SJCRH30 (cell line): ENCODE measurements at regions not wholly inside any gene's neighbourhood (a gene's known extent, or its start where the extent isn't known, plus 50 kb on each side); places are given as distances from the start of the nearest gene placed in this dataset.
"Not testable (repeated sequence)": the region's sequence is repeated elsewhere in the genome, so short reads cannot be mapped to it uniquely, and the experiment has no call there.

Experiments used
- DNase-seq, 2 experiments: peaks; one replicate each; pipeline ENCODE4 v3.0.0-alpha.2; 2015 to 2020
- H3K27ac ChIP-seq: fragments of 250-450 bp; sonication (Bioruptor Pico); 2 replicates; pipeline ENCODE4 v1.5.1; 2020; ENCODE audit warnings: mild to moderate bottlenecking, moderate library complexity
- H3K27me3 ChIP-seq: fragments of 250-450 bp; sonication (Bioruptor Pico); 2 replicates; pipeline ENCODE4 v1.5.1; 2020; ENCODE audit warnings: mild to moderate bottlenecking, moderate library complexity
- H3K36me3 ChIP-seq: fragments of 250-450 bp; sonication (Bioruptor Pico); 2 replicates; pipeline ENCODE4 v1.5.1; 2020; ENCODE audit warnings: mild to moderate bottlenecking, moderate library complexity
- H3K4me1 ChIP-seq: fragments of 250-450 bp; sonication (Bioruptor Pico); 2 replicates; pipeline ENCODE4 v1.5.1; 2020; ENCODE audit warnings: mild to moderate bottlenecking, moderate library complexity
- H3K4me3 ChIP-seq: fragments of 250-450 bp; sonication (Bioruptor Pico); 2 replicates; pipeline ENCODE4 v1.5.1; 2020; ENCODE audit warnings: mild to moderate bottlenecking, moderate library complexity
- H3K9me3 ChIP-seq: fragments of 250-450 bp; sonication (Bioruptor Pico); replicated peaks from 2 replicates; pipeline ENCODE4 v1.5.1; 2020; ENCODE audit warnings: mild to moderate bottlenecking, moderate library complexity

DNA sequence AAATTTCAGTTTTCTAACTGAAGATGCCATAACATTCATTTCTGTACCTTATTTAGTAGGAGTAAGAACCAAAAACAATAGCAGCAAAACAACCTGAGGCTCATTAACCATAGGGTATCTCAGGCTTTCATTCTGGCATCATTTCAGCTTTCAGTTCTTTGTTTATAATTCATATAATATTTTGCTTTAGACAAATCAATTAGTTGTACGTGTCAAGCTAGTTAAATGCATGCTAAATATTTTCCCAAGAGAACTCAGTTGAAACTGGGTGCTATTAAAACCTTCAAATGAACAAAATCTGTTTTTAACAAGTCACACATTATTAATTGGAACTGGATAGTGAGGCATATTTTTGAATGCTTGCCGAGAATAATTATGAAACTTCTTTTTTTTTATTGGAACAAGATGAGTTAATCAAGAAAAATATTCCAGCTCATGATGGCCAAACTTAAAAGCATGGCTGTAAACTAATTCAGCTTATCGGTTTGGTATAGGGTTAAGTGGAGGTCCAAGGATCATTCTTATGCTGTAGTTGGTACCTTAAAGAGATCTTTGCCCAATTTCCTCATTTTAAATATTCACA lies 442.7 kb downstream of the BTG1 start:
- Histone ChIP-seq H3K4me3 (no peak overlapping the region), H3K4me1 (no peaks in the 10 kb centered on the region), H3K27ac (no peak overlapping the region), H3K9me3 (no peaks in the 10 kb centered on the region), H3K36me3 (no peaks in the 10 kb centered on the region), H3K27me3 (no peaks in the 10 kb centered on the region)
- DNase-seq, result no peak

DNA sequence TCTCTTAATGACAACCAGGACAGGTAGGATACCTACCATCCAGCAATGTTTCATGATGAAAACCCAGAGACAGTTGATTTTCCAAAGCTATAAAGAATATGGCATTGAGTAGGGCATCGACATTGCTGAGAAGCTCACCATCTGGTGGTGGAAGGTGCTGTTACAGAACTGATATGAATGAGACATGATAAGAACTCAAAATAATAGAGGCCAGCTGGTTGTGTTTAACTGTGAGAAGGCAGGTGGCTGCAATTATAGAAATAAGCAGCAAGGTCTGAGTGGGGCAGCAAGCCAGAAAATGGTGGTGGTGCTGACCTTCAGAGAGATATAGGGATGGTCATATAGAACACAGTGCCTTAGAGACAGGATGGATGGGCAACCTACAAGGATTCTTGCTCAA lies 449.7 kb downstream of the BTG1 start:
- Histone ChIP-seq H3K27ac (no peak overlapping the region), H3K4me1 (no peaks in the 10 kb centered on the region)

DNA sequence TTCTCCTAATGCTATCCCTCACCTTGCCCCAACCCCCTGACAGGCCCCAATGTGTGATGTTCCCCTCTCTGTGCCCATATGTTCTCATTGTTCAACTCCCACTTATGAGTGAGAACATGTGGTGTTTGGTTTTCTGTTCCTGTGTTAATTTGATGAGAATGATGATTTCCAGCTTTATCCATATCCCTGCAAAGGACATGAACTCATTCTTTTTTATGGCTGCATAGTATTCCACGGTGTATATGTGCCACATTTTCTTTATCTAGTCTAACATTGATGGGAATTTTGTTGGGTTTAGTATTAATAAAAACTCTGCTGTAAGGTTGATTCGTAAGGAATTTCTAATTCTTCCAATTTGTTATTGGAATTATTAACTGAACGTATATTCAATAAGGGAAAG lies 450.2 kb downstream of the BTG1 start:
- H3K4me1 ChIP-seq, H3K27me3 ChIP-seq, H3K27ac ChIP-seq, H3K36me3 ChIP-seq, H3K9me3 ChIP-seq, H3K4me3 ChIP-seq, DNase-seq: not testable (repeated sequence)

More for the DNA sequence above, 449.7 kb downstream of the BTG1 start:
- H3K9me3 ChIP-seq, result no peaks in the 10 kb centered on the region
- DNase-seq, result no peak
- no peaks in the 10 kb centered on the region for H3K27me3 ChIP-seq
- H3K36me3 ChIP-seq, result no peaks in the 10 kb centered on the region
- no peak overlapping the region for H3K4me3 ChIP-seq

DNA sequence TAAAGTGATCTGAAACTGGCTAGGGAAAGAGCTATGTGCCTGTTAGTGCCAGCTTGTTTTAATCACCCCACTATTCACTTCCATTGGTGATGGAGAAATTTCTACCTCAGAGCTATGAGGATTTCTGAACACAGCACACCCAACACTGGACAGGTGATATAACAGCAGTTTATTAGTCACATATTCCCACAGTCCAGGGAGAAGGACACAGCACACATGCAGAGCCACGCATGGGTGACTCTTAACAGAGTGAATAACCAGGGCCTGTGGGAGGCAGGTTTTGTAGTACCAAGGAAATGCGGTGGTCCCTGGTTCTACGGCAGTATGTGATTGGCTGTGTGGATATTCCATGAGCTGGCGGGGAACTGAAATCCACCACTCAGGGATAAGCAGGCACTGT lies 455.1 kb downstream of the BTG1 start:
- Histone ChIP-seq H3K27ac (no peak overlapping the region), H3K4me3 (no peak overlapping the region), H3K36me3 (no peaks in the 10 kb centered on the region), H3K4me1 (no peaks in the 10 kb centered on the region), H3K9me3 (no peaks in the 10 kb centered on the region), H3K27me3 (no peaks in the 10 kb centered on the region)
- no peak for DNase-seq

DNA sequence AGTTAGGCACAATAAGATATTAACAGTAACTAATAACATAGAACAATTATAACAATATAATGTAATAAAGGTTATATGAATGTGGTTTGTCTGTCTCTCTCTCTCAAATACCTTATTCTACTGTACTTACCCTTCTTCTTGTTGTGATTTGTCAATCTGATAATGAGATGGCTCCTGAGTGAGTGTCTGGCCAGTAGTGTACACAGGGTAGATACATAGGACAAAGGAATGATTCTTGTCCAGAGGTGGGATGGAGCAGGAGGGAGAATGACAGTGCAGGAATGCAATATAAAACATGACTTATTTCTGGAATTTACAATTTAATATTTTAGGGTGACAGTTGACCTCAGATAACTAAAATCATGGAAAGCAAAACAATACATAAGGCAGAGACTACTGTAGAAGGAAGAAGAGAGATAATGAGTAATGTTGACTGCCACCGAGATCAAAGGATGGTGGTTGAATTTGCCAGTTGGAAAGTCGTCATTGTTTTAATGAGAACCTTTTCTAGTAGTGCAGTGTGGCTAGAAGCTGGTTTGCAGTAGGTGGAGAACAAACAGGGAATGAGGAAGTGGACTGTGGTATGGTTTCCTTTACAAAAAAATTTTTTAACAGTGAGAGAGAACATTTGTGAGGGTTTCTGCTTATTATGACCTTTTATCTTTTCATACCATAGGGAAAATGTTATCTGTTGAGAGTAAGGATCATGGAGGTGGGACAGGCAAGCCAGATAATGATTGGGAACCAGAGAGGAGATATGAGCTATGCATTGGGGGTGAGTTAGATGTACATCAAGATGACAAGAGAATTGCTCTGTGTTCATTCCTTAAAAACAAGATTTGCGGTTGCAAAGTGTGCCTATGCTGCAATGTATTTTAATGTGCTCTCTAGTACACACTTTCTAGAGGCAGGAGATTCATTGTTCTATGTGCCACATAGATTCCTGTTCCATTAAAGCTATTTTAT lies 458.3 kb downstream of the BTG1 start:
- Histone ChIP-seq H3K4me3 (no peak overlapping the region), H3K4me1 (no peaks in the 10 kb centered on the region), H3K27ac (no peak overlapping the region), H3K9me3 (no peaks in the 10 kb centered on the region), H3K27me3 (no peaks in the 10 kb centered on the region), H3K36me3 (no peaks in the 10 kb centered on the region)
- no peak for DNase-seq

DNA sequence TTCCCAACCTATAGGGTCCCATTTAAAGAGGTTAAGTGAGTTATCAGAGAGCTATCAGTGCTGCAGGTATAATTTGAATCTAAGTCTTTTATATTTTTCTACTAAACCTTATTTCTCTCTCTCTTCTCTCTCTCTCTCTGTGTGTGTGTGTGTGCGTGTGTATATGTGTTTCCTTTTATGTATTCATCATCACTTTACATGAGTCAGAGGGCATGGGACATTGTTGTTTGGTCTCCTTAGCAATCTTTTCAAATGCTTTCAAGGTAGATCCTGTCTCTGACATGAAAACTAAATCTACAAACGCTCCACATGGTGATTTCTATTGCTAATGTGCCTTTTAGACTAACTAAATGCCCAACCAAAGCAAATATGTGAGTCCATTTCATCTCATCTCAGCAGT lies 459.7 kb downstream of the BTG1 start:
- Histone ChIP-seq H3K9me3 (no peaks in the 10 kb centered on the region), H3K27me3 (no peaks in the 10 kb centered on the region), H3K36me3 (no peaks in the 10 kb centered on the region), H3K27ac (no peak overlapping the region), H3K4me3 (no peak overlapping the region), H3K4me1 (no peaks in the 10 kb centered on the region)
- no peak for DNase-seq

DNA sequence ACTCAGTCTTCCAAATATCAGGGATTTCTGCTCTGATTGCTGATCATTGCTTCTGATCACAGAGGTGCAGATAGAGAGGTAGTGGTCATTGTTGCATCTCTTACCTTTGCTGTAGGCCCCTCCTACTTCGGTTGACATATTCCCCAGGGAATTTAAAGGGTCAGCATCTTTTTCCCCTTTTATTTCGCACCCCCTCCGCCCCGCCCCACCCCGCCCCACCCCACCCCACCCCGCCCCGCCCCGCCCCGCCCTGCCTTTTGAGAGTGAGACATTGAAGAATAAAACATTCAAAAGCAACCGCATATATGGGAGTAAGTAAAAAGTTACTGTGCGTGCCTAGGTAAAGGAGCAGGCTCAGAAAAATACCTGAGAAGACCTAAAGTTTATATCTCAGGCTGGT lies 463.9 kb downstream of the BTG1 start:
- Histone ChIP-seq H3K27me3 (no peaks in the 10 kb centered on the region), H3K9me3 (no peaks in the 10 kb centered on the region), H3K27ac (no peak overlapping the region), H3K4me3 (no peak overlapping the region), H3K4me1 (no peaks in the 10 kb centered on the region), H3K36me3 (no peaks in the 10 kb centered on the region)
- no peak for DNase-seq

DNA sequence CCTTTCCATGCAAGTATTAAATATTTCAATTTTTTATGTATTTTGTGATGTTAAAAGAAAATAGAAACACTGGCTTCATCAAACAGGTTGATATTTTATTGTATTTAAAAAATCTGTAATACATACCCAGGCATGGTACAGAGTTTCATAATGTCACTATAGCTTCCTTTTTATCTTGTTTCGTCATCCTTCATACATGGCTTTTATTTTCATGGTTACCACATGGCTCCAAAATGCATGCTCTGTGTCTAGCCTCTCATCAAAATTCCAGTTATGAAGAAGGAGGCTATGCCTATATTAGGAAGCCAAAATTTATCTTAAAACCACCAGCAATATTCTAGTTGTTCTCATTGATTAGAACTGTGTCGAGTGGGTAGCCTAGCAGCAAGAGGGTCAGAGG lies 464.8 kb downstream of the BTG1 start:
- H3K4me1 ChIP-seq, result no peaks in the 10 kb centered on the region
- no peaks in the 10 kb centered on the region for H3K36me3 ChIP-seq
- H3K27ac ChIP-seq, result no peak overlapping the region
- H3K4me3 ChIP-seq, result no peak overlapping the region
- no peaks in the 10 kb centered on the region for H3K27me3 ChIP-seq
- H3K9me3 ChIP-seq, result no peaks in the 10 kb centered on the region
- DNase-seq, result no peak

DNA sequence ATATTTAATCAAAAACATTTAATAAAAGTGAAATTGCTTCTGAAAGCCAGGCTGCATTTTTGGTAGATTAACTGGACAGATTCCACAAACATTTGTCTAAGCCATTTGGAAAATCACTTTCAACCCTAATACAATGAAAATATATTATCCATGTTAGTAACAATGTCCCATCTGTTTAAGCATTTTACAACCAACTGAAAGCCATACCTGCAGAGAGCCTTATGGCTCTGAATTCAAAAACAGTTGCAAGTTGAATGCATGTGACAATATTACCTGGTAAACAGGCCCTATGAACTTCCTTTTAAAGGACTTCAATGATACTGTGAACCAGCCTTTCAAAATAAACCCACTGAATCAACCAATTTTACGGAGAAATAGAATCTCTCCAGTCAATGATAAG lies 468.1 kb downstream of the BTG1 start:
- H3K9me3 ChIP-seq, result no peaks in the 10 kb centered on the region
- H3K36me3 ChIP-seq, result no peaks in the 10 kb centered on the region
- no peak overlapping the region for H3K27ac ChIP-seq
- H3K27me3 ChIP-seq, result no peaks in the 10 kb centered on the region
- DNase-seq, result no peak
- no peak overlapping the region for H3K4me3 ChIP-seq
- H3K4me1 ChIP-seq, result no peaks in the 10 kb centered on the region

DNA sequence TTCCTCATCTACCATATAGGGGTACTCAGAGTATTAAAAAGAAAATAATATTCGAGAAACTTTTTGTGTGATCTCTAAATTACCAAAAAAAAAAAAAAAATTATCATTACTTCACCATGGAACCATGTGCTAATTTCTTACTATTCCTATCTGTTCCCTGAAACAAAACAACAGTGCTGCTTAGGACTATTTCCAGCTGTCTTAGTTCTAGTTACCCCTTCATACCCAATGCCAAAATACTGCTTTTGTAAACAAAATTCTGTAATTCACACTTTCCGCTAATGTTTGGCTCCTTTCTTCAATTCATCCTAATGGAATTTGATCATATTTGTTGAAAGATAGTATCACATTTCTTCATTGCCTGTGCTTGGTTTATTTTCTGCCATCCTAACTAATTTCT lies 470.2 kb downstream of the BTG1 start:
- no peaks in the 10 kb centered on the region for H3K27me3 ChIP-seq
- H3K9me3 ChIP-seq, result no peaks in the 10 kb centered on the region
- H3K36me3 ChIP-seq, result no peaks in the 10 kb centered on the region
- no peaks in the 10 kb centered on the region for H3K4me1 ChIP-seq
- no peak overlapping the region for H3K4me3 ChIP-seq
- H3K27ac ChIP-seq, result no peak overlapping the region
- no peak for DNase-seq

DNA sequence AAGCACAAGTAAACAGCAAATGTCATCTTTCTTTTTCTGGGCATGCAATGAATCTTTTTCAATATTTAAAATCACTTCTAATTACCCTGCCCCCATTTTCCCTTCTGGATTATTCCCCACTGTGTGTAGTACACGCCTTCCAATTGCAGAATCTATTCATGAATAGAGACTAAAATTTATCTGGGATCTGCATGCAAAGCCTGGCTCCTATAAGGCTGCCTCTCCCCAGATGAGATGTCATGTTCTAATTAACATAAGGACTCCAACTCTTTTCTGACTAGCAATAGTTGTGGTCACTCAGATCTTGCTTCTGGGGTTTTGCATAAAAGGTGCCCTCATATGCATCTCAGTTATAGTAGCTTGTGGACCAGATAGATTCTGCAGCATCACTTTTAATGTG lies 473.5 kb downstream of the BTG1 start:
- DNase-seq, result no peak
- Histone ChIP-seq H3K36me3 (no peaks in the 10 kb centered on the region), H3K27me3 (no peaks in the 10 kb centered on the region), H3K4me3 (no peak overlapping the region), H3K4me1 (no peaks in the 10 kb centered on the region), H3K27ac (no peak overlapping the region), H3K9me3 (no peaks in the 10 kb centered on the region)

DNA sequence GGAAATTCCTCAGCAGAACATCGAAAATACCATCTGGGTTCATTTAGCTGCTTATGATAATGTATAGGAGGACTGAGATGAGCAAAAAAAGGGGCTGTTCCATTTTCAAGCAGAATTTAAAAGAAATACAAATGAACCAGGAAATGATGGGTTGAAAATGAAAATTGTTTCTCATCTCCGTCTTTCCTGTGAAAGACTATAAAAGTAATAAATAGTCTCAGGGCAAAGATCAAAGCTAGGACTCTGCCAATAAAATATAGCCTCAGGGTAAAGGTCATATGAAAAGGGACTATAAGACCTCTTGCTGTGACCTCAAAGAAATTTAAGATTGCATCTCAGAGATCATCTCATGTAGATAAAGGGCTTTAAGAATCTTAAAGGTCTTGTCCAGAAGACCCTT lies 478.0 kb downstream of the BTG1 start:
- DNase-seq, result no peak
- no peaks in the 10 kb centered on the region for H3K4me1 ChIP-seq

DNA sequence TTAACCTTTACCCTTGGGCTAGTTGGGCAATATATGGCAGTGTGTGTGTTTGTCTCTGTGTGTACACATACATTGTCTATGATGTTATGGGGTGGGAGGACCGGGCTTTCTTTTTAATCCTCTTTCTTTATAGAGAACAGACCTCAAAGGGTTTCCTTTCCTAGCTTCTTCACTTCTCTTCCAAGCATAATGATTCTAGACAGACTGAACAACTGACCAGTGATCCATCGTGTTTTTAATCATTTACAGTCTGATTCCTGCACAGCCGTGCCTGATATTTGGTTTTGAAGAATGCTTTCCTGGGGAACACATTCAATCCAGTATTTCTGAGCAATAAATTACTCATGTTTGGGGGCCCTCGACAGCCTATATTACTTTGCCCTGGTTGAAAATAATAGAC lies 481.1 kb upstream of the DCN start:
- Histone ChIP-seq H3K27ac (no peak overlapping the region), H3K27me3 (no peaks in the 10 kb centered on the region), H3K4me3 (no peak overlapping the region), H3K9me3 (no peaks in the 10 kb centered on the region), H3K4me1 (no peaks in the 10 kb centered on the region), H3K36me3 (no peaks in the 10 kb centered on the region)
- no peak for DNase-seq

More for the DNA sequence above, 478.0 kb downstream of the BTG1 start:
- Histone ChIP-seq H3K4me3 (no peak overlapping the region), H3K36me3 (no peaks in the 10 kb centered on the region), H3K9me3 (no peaks in the 10 kb centered on the region), H3K27me3 (no peaks in the 10 kb centered on the region), H3K27ac (no peak overlapping the region)

DNA sequence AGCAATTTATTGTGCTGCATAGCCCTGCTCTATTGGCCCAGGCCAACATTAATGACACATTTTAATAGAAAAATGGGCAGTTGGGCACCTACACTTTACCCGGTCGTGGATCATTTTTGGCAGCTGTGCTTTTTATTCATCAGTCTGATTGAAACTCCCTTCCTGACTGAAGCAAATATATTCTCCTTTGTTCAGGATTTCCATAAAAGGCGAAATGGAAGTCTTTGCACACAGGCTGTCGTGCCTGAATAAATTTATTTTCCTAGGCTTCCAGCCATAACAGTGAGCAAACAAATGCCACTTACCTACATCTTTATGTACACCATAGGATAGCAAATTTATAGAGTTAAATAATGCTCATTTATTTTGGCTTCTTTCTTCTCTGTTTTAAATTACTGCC lies 480.7 kb upstream of the DCN start:
- H3K27ac ChIP-seq, result no peak overlapping the region
- DNase-seq, result no peak
- H3K4me1 ChIP-seq, result no peaks in the 10 kb centered on the region

DNA sequence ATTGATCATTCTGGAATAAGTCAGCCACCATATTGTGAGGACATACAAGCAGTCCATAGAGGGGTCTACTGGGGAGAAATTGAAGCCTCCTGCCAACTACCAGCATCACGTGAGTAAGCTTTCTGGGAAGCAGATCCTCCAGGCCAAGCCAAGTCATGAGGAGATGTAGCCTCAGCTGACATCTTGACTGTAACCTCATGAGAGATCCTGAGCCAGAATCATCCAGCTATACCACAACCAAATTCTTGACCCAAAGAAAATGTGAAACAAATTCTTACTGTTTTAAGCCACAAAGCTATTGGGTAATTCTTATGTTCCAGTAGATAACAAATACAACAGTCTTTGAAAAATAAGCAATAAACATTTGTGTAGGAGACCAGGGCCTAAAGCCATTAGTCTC lies 479.4 kb upstream of the DCN start:
- Histone ChIP-seq H3K27me3 (no peaks in the 10 kb centered on the region), H3K4me1 (no peaks in the 10 kb centered on the region), H3K36me3 (no peaks in the 10 kb centered on the region), H3K4me3 (no peak overlapping the region), H3K27ac (no peak overlapping the region), H3K9me3 (no peaks in the 10 kb centered on the region)
- no peak for DNase-seq

More for the DNA sequence above, 480.7 kb upstream of the DCN start:
- no peaks in the 10 kb centered on the region for H3K27me3 ChIP-seq
- no peak overlapping the region for H3K4me3 ChIP-seq
- no peaks in the 10 kb centered on the region for H3K9me3 ChIP-seq
- H3K36me3 ChIP-seq, result no peaks in the 10 kb centered on the region

DNA sequence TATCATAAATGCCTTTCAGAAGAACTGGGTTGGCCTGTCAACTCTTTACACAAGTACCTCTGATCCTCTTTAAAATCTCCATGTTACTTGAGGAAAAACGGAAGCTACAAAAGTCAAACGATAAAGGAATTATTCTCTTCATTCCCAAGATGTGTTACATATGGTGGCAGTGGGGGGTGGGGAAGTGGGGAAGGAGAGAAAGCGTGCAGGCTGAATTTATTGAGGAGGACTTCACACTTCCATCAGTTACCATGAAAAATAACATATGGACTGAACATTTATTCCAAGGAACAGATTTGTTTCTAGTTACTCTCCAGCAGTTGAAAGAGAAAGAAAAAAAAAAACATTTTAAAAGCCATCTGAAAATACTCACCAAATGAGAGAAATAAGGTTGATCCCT lies 474.4 kb upstream of the DCN start:
- Histone ChIP-seq H3K4me3 (no peak overlapping the region), H3K27ac (no peak overlapping the region), H3K36me3 (no peaks in the 10 kb centered on the region), H3K4me1 (no peaks in the 10 kb centered on the region), H3K27me3 (no peaks in the 10 kb centered on the region), H3K9me3 (no peaks in the 10 kb centered on the region)
- DNase-seq, result no peak
